ENCODE measurements at regions not wholly inside any gene's neighbourhood (a gene's known extent, or its start where the extent isn't known, plus 50 kb on each side); places are given as distances from the start of the nearest gene placed in this dataset.

GRCh38 chr4:123853651-123854050 is 457.1 kb downstream of the SPRY1 start:
- Histone ChIP-seq H3K36me3 (no peaks in the 10 kb centered on the region), H3K4me3 (no peak overlapping the region), H3K27me3 (no peaks in the 10 kb centered on the region), H3K9me3 (no peaks in the 10 kb centered on the region)
- no peak for DNase-seq

GRCh38 chr4:123856689-123857545 is 460.3 kb downstream of the SPRY1 start:
- Histone ChIP-seq H3K4me3 (no peak overlapping the region), H3K27me3 (no peaks in the 10 kb centered on the region), H3K9me3 (no peaks in the 10 kb centered on the region), H3K36me3 (no peaks in the 10 kb centered on the region)
- no peak for DNase-seq

GRCh38 chr4:123858465-123858864 is 461.9 kb downstream of the SPRY1 start:
- no peak overlapping the region for H3K4me3 ChIP-seq

GRCh38 chr4:123862812-123863211 is 466.2 kb downstream of the SPRY1 start:
- DNase-seq: no peak
- Histone ChIP-seq H3K4me3 (no peak overlapping the region), H3K27me3 (no peaks in the 10 kb centered on the region), H3K36me3 (no peaks in the 10 kb centered on the region), H3K9me3 (no peaks in the 10 kb centered on the region)

More at GRCh38 chr4:123858465-123858864, 461.9 kb downstream of the SPRY1 start:
- DNase-seq: no peak
- Histone ChIP-seq H3K27me3 (no peaks in the 10 kb centered on the region), H3K9me3 (no peaks in the 10 kb centered on the region), H3K36me3 (no peaks in the 10 kb centered on the region)

- DNase-seq: no peak
- no peak overlapping the region for H3K4me3 ChIP-seq
- no peaks in the 10 kb centered on the region for H3K27me3 ChIP-seq
- no peaks in the 10 kb centered on the region for H3K36me3 ChIP-seq
- no peaks in the 10 kb centered on the region for H3K9me3 ChIP-seq
These were observed 470.2 kb downstream of the SPRY1 start for GRCh38 chr4:123866796-123867195.

GRCh38 chr4:123867910-123868587 is 471.5 kb downstream of the SPRY1 start:
- no peaks in the 10 kb centered on the region for H3K36me3 ChIP-seq
- H3K4me3 ChIP-seq: no peak overlapping the region
- DNase-seq: no peak
- H3K27me3 ChIP-seq: no peaks in the 10 kb centered on the region
- no peaks in the 10 kb centered on the region for H3K9me3 ChIP-seq

- DNase-seq: no peak
- Histone ChIP-seq H3K9me3 (no peaks in the 10 kb centered on the region), H3K27me3 (no peaks in the 10 kb centered on the region), H3K36me3 (no peaks in the 10 kb centered on the region), H3K4me3 (no peak overlapping the region)
These were observed 473.0 kb downstream of the SPRY1 start for GRCh38 chr4:123869286-123870215.

- Histone ChIP-seq H3K9me3 (no peaks in the 10 kb centered on the region), H3K27me3 (no peaks in the 10 kb centered on the region), H3K4me3 (no peak overlapping the region), H3K36me3 (no peaks in the 10 kb centered on the region)
- no peak for DNase-seq
These were observed 473.8 kb downstream of the SPRY1 start for GRCh38 chr4:123870216-123870876.

- H3K4me3 ChIP-seq: no peak overlapping the region
- H3K27me3 ChIP-seq: no peaks in the 10 kb centered on the region
- DNase-seq: no peak
- no peaks in the 10 kb centered on the region for H3K9me3 ChIP-seq
- H3K36me3 ChIP-seq: no peaks in the 10 kb centered on the region
These were observed 474.7 kb downstream of the SPRY1 start for GRCh38 chr4:123871341-123871740.

GRCh38 chr4:123874063-123874462 is 477.5 kb downstream of the SPRY1 start:
- no peak for DNase-seq
- Histone ChIP-seq H3K27me3 (no peaks in the 10 kb centered on the region), H3K36me3 (no peaks in the 10 kb centered on the region), H3K4me3 (no peak overlapping the region), H3K9me3 (no peaks in the 10 kb centered on the region)

- DNase-seq: no peak
These were observed 479.5 kb downstream of the SPRY1 start for GRCh38 chr4:123876143-123876542.

GRCh38 chr4:123876671-123877101 is 480.1 kb downstream of the SPRY1 start:
- H3K9me3 ChIP-seq: no peaks in the 10 kb centered on the region; the same call in 1 of the 2 replicates
- no peaks in the 10 kb centered on the region for H3K36me3 ChIP-seq
- no peaks in the 10 kb centered on the region for H3K27me3 ChIP-seq
- no peak overlapping the region for H3K4me3 ChIP-seq
- no peak for DNase-seq

More at GRCh38 chr4:123876143-123876542, 479.5 kb downstream of the SPRY1 start:
- H3K27me3 ChIP-seq: no peaks in the 10 kb centered on the region
- no peak overlapping the region for H3K4me3 ChIP-seq
- no peaks in the 10 kb centered on the region; the same call in 1 of the 2 replicates for H3K9me3 ChIP-seq
- H3K36me3 ChIP-seq: no peaks in the 10 kb centered on the region

- no peak overlapping the region for H3K4me3 ChIP-seq
- H3K36me3 ChIP-seq: no peaks in the 10 kb centered on the region
- no peaks in the 10 kb centered on the region; the same call in 1 of the 2 replicates for H3K9me3 ChIP-seq
- no peaks in the 10 kb centered on the region for H3K27me3 ChIP-seq
- DNase-seq: no peak
These were observed 481.0 kb downstream of the SPRY1 start for GRCh38 chr4:123877551-123877950.

- no peak for DNase-seq
- H3K4me3 ChIP-seq: no peak overlapping the region
- H3K36me3 ChIP-seq: no peaks in the 10 kb centered on the region
- no peaks in the 10 kb centered on the region; the same call in 1 of the 2 replicates for H3K9me3 ChIP-seq
- no peaks in the 10 kb centered on the region for H3K27me3 ChIP-seq
These were observed 482.4 kb downstream of the SPRY1 start for GRCh38 chr4:123878976-123879375.

- no peak for DNase-seq
- H3K27me3 ChIP-seq: no peaks in the 10 kb centered on the region
- H3K4me3 ChIP-seq: no peak overlapping the region
- no peaks in the 10 kb centered on the region for H3K36me3 ChIP-seq
- peaks cover 3% of the 10 kb centered on the region for H3K9me3 ChIP-seq
These were observed 484.0 kb downstream of the SPRY1 start for GRCh38 chr4:123880631-123881030.

- Histone ChIP-seq H3K9me3 (peaks cover 3% of the 10 kb centered on the region; the same call in 1 of the 2 replicates), H3K36me3 (no peaks in the 10 kb centered on the region), H3K4me3 (no peak overlapping the region), H3K27me3 (no peaks in the 10 kb centered on the region)
- no peak for DNase-seq
These were observed 488.3 kb downstream of the SPRY1 start for GRCh38 chr4:123884922-123885321.

Data from MG63 (cell line).